Activated CD4-positive, alpha-beta T cell treated with anti-CD3 and anti-CD28 coated beads, Interleukin-2, amount 10 ng/mL, durations not matched to agents 24 days and 14 days (primary cell): ENCODE measurements at regions not wholly inside any gene's neighbourhood (a gene's known extent, or its start where the extent isn't known, plus 50 kb on each side); places are given as distances from the start of the nearest gene placed in this dataset.

Experiments used
- DNase-seq: peaks from one replicate; pipeline ENCODE4 v3.0.0; 2022
- H3K27ac Mint-ChIP-seq: one replicate; pipeline ENCODE4 v1.8.0; 2022; ENCODE audit warnings: mild to moderate bottlenecking, mixed read lengths
- H3K27me3 Mint-ChIP-seq: one replicate; pipeline ENCODE4 v1.8.0; 2022; ENCODE audit warnings: mixed read lengths
- H3K36me3 Mint-ChIP-seq: one replicate; pipeline ENCODE4 v1.8.0; 2022; ENCODE audit warnings: low read depth, mild to moderate bottlenecking, mixed read lengths
- H3K4me1 Mint-ChIP-seq: one replicate; pipeline ENCODE4 v1.8.0; 2021; ENCODE audit warnings: mixed read lengths
- H3K4me3 Mint-ChIP-seq: one replicate; pipeline ENCODE4 v1.8.0; 2022; ENCODE audit warnings: mild to moderate bottlenecking, moderate library complexity, mixed read lengths
- H3K9me3 Mint-ChIP-seq: one replicate; pipeline ENCODE4 v1.8.0; 2021; ENCODE audit warnings: mixed read lengths
- intact Hi-C: fragments of 100-400 bp; cut with micrococcal nuclease; formaldehyde crosslinking; loops from one replicate; pipeline ENCODE4 v1.15.1; 2023

DNA sequence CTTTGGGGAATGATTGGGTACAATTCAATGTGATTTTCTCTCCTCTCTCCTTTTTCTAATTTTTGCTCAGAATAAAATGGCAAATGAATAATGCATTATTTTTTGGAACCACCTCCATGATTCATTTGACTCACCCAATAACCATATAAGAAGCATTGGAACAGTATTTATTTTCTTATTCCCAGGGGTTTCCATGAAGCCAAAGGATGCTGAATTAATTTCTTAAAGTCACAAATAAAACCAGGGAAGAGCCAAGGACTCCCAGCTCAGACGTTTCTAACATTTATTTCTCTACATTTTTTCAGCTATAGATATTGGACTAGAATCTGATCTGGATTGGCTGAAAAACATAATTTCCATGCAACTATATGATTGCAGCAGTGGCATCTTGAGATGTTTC lies 735.2 kb upstream of the ANKRD30A start:
- Mint-ChIP-seq H3K4me1 (no peaks in the 10 kb centered on the region), H3K27me3 (no peaks in the 10 kb centered on the region), H3K4me3 (no peak overlapping the region), H3K9me3 (peaks cover 5% of the 10 kb centered on the region), H3K36me3 (no peaks in the 10 kb centered on the region), H3K27ac (no peak overlapping the region)
- intact Hi-C loops, result no loop called here
- DNase-seq, result no peak

DNA sequence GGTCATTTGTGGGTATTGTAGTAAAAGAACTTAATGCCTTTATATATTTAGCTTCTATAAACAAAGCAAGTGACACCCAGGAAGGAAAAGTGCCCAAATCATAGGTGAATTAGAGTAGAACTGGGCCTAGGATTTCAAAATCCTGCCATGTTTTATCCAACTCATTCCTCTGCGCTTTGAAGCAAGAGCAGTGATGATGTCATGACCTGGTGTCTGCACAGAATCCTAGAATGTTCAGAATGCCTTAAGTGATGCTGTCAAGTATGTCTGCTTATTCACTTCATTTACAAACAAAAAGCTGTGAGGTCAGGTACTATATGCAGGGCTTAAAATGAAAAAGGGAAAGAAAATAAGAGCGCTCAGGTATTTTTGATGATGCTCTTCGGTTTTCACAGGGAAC lies 737.2 kb upstream of the ANKRD30A start:
- intact Hi-C loops, result no loop called here
- H3K4me3 Mint-ChIP-seq, result no peak overlapping the region
- H3K27ac Mint-ChIP-seq, result no peak overlapping the region
- DNase-seq, result no peak
- no peaks in the 10 kb centered on the region for H3K4me1 Mint-ChIP-seq
- no peaks in the 10 kb centered on the region for H3K9me3 Mint-ChIP-seq
- no peaks in the 10 kb centered on the region for H3K36me3 Mint-ChIP-seq
- no peaks in the 10 kb centered on the region for H3K27me3 Mint-ChIP-seq

DNA sequence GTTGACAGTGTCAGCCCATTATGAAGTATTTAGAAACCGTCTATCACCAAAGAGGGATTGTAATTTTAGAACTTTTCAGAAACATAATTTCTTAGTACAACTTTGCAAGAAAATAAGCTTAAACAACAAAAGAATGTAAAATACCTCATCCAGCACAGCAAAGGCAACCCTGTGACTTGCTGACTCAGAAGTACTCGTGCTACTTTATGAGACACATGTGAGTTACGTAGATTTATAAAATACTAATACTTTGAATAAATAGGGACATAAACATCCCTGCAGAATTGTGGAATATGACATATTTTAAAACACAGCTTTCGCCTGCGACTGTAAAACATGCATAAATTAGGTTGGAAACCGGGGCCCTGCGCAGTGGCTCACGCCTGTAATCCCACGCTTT lies 739.7 kb upstream of the ANKRD30A start:
- Mint-ChIP-seq H3K27me3 (no peaks in the 10 kb centered on the region), H3K4me1 (no peaks in the 10 kb centered on the region), H3K4me3 (no peak overlapping the region), H3K36me3 (no peaks in the 10 kb centered on the region), H3K27ac (no peak overlapping the region), H3K9me3 (no peaks in the 10 kb centered on the region)
- no peak for DNase-seq
- intact Hi-C loops, result no loop called here

DNA sequence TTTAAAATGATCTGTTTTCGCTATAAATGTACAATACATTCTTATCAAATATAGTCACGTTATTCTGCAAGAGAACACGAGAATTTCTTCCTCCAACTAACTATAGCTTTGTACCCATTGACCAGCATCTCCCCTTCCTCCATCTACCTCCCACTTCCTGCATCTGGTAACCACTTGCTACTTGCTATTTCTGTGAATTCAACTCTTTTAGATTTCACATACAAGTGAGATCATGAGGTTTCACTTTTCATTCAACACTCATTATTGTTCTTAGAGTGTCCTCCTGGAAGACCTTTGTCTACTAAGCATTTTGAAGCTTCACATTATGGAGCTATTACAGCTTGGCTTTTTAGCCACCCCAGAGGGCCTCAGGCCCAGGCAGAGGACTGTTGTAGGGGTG lies 741.3 kb upstream of the FZD8 start:
- Mint-ChIP-seq H3K27ac (no peak overlapping the region), H3K27me3 (no peaks in the 10 kb centered on the region), H3K9me3 (no peaks in the 10 kb centered on the region), H3K36me3 (no peaks in the 10 kb centered on the region), H3K4me3 (no peak overlapping the region), H3K4me1 (no peaks in the 10 kb centered on the region)
- intact Hi-C loops, result no loop called here
- no peak for DNase-seq

DNA sequence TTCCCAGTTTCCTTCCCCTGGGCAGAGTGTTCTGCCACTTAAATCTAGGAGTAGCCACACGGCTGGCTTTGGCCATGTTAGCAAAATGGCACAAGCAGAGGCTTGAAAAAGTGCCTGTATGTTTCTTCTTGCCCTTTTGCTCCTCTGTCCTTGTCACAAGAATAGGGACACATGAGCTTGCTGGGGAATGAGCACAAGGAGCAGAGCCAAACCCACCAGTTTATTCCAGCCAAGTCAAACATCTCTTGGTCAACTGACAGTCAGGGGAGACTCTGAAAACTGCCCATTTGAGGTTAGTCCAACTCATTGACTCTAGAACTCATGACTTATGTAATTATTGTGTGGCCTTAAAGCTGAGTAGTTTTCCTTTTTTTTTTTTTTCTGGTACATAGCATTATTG lies 739.7 kb upstream of the FZD8 start:
- no peak for DNase-seq
- intact Hi-C loops, result no loop called here
- H3K27me3 Mint-ChIP-seq, result no peaks in the 10 kb centered on the region
- H3K4me1 Mint-ChIP-seq, result no peaks in the 10 kb centered on the region
- no peak overlapping the region for H3K4me3 Mint-ChIP-seq
- H3K9me3 Mint-ChIP-seq, result no peaks in the 10 kb centered on the region
- no peaks in the 10 kb centered on the region for H3K36me3 Mint-ChIP-seq
- H3K27ac Mint-ChIP-seq, result no peak overlapping the region

DNA sequence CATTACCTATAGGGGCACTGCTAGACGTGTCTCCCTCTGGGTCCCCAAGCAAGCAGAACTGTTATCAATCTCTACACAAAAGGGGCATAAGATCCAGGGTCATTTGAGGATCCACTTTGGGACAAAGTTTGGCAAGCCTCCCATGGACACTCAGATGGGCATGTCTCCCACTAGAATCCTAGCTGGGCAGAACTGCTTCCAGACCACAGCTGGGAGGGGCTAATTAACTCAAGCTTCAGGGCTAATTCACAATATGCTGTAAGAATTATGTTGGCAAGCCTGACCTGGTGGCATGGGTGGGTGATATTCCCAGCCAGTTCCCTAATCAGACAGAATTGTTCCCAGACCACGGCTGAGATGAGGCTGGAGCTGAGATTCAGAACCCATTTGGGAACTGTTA lies 738.4 kb upstream of the FZD8 start:
- Mint-ChIP-seq H3K4me1 (no peaks in the 10 kb centered on the region), H3K27me3 (no peaks in the 10 kb centered on the region), H3K27ac (no peak overlapping the region), H3K9me3 (no peaks in the 10 kb centered on the region), H3K36me3 (no peaks in the 10 kb centered on the region), H3K4me3 (no peak overlapping the region)
- DNase-seq, result no peak
- intact Hi-C loops, result no loop called here

DNA sequence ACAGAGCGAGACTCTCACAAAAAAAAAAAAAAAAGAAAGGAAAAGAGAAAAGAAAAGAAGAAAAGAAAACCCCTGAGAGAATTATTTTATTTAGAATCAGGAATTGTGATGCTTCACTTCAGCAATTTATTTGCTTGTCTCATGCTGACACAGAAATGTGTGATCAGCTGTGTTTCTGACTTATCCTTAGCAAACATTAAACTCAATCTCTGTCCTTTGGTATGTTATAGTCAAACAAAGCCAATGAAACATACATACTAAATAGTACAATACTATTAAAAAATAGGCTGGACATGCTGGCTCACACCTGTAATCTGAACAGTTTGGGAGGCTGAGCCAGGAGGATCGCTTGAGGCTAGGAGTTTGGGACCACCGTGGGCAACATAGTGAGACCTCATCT lies 733.0 kb upstream of the FZD8 start:
- H3K4me1 Mint-ChIP-seq, result no peaks in the 10 kb centered on the region
- peaks cover 6% of the 10 kb centered on the region for H3K9me3 Mint-ChIP-seq
- H3K27me3 Mint-ChIP-seq, result no peaks in the 10 kb centered on the region
- H3K36me3 Mint-ChIP-seq, result no peaks in the 10 kb centered on the region
- no peak overlapping the region for H3K27ac Mint-ChIP-seq
- no peak for DNase-seq
- no peak overlapping the region for H3K4me3 Mint-ChIP-seq
- intact Hi-C loops, result no loop called here

DNA sequence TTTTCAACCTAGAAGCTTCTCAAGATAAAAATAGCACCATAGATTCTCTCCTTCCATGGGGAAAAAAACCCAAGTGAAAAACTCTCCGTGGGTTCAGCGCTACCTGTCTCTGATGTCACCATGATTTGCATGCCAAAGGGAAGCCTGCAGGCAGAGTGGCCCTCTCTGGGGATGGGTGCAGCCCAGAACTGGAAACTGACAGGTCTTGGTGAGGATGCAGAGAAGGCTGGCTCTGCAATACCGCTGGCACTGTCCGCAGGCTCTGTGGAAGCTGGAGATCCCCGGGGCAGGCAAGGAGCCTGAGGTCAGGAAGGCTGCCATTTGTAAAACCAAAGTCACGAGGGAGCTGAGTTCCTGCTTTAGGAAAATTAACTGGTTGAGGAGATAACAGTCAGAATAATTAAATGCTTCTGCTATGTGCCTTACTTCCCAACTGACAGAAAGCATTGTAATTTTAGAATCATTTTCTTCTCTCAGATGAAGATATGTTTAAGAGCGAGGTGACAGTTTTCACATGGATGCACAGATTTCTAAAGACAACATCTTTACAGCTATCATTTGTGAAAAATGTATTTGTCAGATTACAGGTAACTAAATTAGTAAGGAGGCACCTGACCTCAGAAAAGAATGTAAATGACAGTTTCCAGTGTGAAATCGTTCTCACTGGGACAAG lies 731.5 kb upstream of the FZD8 start:
- H3K9me3 Mint-ChIP-seq, result peaks cover 6% of the 10 kb centered on the region
- H3K36me3 Mint-ChIP-seq, result no peaks in the 10 kb centered on the region
- intact Hi-C loops, result no loop called here
- no peaks in the 10 kb centered on the region for H3K27me3 Mint-ChIP-seq
- H3K4me3 Mint-ChIP-seq, result no peak overlapping the region
- DNase-seq, result no peak
- H3K27ac Mint-ChIP-seq, result no peak overlapping the region
- no peaks in the 10 kb centered on the region for H3K4me1 Mint-ChIP-seq

DNA sequence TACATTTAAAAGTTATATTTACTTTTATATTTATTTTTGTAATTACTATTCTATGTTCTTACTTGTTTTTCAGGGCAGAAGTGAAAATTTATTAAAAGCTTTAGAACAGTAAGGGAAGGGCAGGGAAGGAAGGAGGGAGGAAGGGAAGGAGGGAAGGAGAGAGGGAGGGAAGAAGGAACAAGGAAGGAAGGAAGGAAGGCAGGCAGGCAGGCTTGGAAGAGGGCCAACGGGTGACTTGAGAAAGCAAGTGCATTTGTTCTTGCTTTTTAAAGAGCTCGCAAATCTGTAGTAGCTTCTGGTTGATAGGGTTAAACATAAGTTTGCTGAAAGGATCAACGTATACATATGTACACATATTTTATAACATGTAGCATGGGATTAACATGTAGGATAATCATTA lies 725.3 kb upstream of the FZD8 start:
- Mint-ChIP-seq H3K4me3 (no peak overlapping the region), H3K4me1 (no peaks in the 10 kb centered on the region), H3K27ac (no peak overlapping the region), H3K36me3 (no peaks in the 10 kb centered on the region), H3K27me3 (no peaks in the 10 kb centered on the region), H3K9me3 (peaks cover 4% of the 10 kb centered on the region)
- DNase-seq, result no peak
- intact Hi-C loops, result no loop called here

DNA sequence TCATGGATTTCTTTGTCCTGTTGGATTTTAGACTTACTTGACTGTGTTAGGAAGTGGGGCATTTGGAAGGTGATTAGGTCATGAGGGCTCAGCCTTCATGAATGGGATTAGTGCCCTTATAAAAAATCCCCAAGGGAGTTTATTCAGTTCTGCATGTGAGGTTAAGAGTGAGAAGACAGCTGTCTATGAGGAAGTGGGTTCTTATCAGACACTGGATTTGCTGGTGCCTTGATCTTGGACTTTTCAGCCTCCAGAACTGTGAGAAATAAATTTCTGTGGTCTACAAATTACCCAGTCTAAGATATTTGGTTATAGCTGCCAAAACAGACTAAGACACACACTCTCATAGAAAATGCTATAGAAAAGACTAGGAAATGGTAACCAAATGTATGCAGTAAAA lies 724.7 kb upstream of the FZD8 start:
- no peak for DNase-seq
- H3K4me3 Mint-ChIP-seq, result no peak overlapping the region
- no peak overlapping the region for H3K27ac Mint-ChIP-seq
- intact Hi-C loops, result no loop called here
- no peaks in the 10 kb centered on the region for H3K36me3 Mint-ChIP-seq
- H3K4me1 Mint-ChIP-seq, result no peaks in the 10 kb centered on the region
- no peaks in the 10 kb centered on the region for H3K27me3 Mint-ChIP-seq
- H3K9me3 Mint-ChIP-seq, result no peaks in the 10 kb centered on the region

DNA sequence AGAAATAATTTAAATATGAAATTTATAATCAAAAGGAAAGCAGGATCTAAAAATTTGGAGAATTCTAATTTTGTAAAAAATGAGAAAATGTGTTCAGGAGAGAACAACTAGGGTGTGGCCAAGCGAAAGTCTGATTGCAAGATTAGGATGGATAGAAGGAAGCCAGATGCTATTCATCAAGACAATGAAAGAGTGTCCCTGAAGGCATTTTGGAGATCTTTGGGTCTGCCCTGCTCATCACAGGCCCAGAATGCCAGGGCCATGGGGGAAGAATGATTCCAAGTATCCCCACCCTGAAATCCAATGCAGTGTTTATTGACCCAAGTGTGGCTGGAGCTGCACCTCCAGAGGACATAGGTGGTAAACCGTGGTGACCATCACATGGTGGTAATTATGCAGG lies 724.0 kb upstream of the FZD8 start:
- no peak for DNase-seq
- Mint-ChIP-seq H3K27ac (no peak overlapping the region), H3K9me3 (no peaks in the 10 kb centered on the region), H3K36me3 (no peaks in the 10 kb centered on the region), H3K4me3 (no peak overlapping the region), H3K4me1 (no peaks in the 10 kb centered on the region), H3K27me3 (no peaks in the 10 kb centered on the region)
- intact Hi-C loops, result no loop called here

DNA sequence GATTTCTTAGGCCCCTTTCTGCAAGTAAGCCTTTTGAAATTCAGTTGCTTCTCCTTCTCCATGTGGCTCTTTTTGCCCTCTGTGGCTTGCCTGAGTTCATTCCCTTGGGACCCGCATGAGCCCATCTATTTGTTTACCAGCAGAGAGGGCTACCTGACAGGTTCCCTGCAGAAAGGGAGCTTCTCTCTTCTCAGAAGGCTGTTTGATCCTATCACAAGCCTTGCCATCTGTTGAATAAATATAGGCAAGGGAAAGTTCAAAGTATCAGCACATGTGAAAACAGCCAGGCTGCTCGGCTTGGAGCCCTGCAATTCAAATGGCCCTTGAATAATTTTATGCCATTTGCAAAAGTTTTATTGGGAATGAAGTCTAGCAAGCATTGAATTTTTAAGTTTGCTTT lies 720.2 kb upstream of the FZD8 start:
- DNase-seq, result no peak
- no peak overlapping the region for H3K27ac Mint-ChIP-seq
- intact Hi-C loops, result no loop called here
- H3K4me1 Mint-ChIP-seq, result no peaks in the 10 kb centered on the region
- peaks cover 4% of the 10 kb centered on the region for H3K9me3 Mint-ChIP-seq
- H3K27me3 Mint-ChIP-seq, result no peaks in the 10 kb centered on the region
- H3K36me3 Mint-ChIP-seq, result no peaks in the 10 kb centered on the region
- no peak overlapping the region for H3K4me3 Mint-ChIP-seq

DNA sequence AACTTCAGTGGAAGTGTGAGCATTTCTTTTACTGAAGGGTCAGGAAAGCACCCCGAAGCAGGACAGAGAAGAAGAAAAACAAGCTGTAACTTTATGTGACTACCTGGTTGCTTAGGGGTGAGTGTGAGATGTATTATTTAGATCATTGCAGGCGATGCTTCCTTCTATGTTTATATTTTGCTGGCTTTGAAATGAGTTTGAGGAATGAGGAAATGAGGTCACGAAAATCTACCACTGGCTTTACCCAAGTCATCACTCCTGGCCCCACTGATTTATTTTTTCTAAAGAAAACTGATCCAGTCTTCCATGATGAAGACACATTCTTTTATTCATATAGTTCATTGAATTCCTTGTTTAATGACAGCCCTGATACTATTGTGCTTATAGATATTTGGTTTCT lies 716.6 kb upstream of the FZD8 start:
- H3K4me1 Mint-ChIP-seq, result no peaks in the 10 kb centered on the region
- no peaks in the 10 kb centered on the region for H3K27me3 Mint-ChIP-seq
- peaks cover 4% of the 10 kb centered on the region for H3K9me3 Mint-ChIP-seq
- intact Hi-C loops, result no loop called here
- H3K4me3 Mint-ChIP-seq, result no peak overlapping the region
- H3K27ac Mint-ChIP-seq, result no peak overlapping the region
- no peaks in the 10 kb centered on the region for H3K36me3 Mint-ChIP-seq
- DNase-seq, result no peak

DNA sequence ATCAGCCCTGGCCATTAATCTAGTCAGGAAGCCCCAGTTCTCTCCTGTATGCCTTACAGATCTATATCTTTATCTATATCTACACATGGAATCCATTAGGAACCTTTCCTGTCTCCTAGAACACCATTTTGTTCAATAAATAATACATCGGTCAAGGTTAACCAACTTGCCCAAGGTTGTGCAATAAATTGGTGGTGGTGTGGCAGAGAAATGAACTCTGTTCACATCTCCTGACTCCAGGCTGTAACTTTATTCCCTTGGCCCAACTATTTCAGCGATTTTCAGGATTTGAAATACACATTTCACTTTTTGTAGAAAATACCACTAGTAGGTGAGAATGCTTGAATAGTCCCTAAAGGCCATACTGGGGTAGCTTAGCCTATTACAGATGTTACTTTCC lies 712.5 kb upstream of the FZD8 start:
- no peaks in the 10 kb centered on the region for H3K27me3 Mint-ChIP-seq
- no peak overlapping the region for H3K27ac Mint-ChIP-seq
- no peak overlapping the region for H3K4me3 Mint-ChIP-seq
- no peaks in the 10 kb centered on the region for H3K4me1 Mint-ChIP-seq
- intact Hi-C loops, result no loop called here
- peaks cover 10% of the 10 kb centered on the region for H3K9me3 Mint-ChIP-seq
- H3K36me3 Mint-ChIP-seq, result no peaks in the 10 kb centered on the region
- no peak for DNase-seq

DNA sequence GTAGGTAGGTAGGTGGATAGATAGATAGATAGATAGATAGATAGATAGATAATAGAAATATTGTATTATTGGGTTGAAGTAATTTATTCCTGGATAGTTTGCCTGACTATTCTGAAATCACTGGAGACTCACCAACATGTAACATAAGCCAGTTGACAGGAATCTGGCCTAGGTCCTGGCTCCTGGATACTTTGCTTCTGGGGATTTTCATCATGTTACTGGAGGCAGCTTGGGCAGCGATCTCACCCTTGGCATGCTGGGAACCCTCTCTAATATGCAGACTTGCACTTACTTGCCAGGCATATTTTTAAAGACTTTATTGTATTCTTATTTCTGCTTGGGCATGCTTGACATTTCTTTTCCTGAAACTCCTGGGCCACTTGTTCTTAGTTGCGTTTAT lies 709.1 kb upstream of the FZD8 start:
- DNase-seq, result no peak
- H3K27ac Mint-ChIP-seq, result no peak overlapping the region
- intact Hi-C loops, result no loop called here
- H3K9me3 Mint-ChIP-seq, result peaks cover 11% of the 10 kb centered on the region
- H3K4me3 Mint-ChIP-seq, result no peak overlapping the region
- H3K27me3 Mint-ChIP-seq, result no peaks in the 10 kb centered on the region
- no peaks in the 10 kb centered on the region for H3K36me3 Mint-ChIP-seq
- no peaks in the 10 kb centered on the region for H3K4me1 Mint-ChIP-seq
